Brain pericyte (primary cell): ENCODE measurements at regions not wholly inside any gene's neighbourhood (a gene's known extent, or its start where the extent isn't known, plus 50 kb on each side); places are given as distances from the start of the nearest gene placed in this dataset.
"Not testable (repeated sequence)": the region's sequence is repeated elsewhere in the genome, so short reads cannot be mapped to it uniquely, and the experiment has no call there.

Source experiments
- DNase-seq: peaks from one replicate; pipeline ENCODE4 v3.0.0-alpha.2; 2012; ENCODE audit warnings: low read depth, low spot score

DNA sequence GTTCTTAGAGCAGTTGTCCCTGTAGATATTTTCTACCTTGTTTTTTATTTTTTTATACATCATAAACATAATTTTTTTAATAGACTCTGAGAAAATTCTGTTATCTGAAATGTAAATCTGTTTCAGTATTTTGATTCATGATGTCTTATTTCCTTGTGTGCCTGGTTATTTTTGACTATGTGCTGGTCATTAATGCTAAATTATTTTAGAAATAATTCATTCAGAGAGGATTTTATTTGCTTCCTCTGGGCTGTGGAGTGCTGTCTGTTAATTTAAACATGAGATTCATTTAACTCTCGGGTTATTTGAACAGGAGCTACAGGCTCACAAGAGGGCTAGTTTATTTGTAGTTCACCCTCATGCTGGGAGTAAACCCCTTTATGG, 124.3 kb upstream of the PITX1 start:
- no peak for DNase-seq

GRCh38 chr5:135157421-135158313, 123.6 kb upstream of the PITX1 start:
- DNase-seq = no peak

DNA sequence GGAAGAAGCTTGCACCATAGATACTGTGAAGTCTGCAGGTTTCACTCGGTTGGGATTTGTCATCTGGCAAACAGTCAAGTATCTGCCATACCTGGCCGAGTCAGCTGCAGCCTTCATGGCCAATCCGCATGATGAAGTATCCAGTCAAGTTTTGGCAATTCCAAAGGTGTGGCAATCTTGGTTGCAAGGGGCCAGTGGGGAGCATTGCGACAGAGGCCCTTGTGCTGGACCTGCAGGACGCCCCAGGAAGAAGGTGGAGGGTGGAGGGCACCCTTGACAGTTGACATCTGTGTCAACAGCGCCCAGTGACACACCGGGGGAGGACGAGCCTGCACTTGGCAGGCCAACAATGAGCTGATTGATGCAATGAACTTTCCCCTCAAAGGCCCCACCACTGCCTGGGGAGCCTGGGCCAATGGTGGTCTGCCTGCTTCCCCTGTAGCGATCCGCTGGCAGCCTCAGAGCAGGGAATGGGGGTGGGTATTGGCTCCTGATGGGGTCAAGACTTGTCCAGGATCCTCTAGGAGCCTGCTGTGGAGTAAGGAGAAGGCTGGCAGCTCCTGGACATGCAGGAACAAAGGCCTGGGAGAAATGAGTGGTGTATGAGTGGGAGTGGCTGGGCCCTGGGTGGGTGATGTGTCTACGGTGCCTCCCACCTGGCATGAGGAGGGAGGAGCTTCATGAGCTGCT, 122.8 kb upstream of the PITX1 start:
- no peak for DNase-seq

DNA sequence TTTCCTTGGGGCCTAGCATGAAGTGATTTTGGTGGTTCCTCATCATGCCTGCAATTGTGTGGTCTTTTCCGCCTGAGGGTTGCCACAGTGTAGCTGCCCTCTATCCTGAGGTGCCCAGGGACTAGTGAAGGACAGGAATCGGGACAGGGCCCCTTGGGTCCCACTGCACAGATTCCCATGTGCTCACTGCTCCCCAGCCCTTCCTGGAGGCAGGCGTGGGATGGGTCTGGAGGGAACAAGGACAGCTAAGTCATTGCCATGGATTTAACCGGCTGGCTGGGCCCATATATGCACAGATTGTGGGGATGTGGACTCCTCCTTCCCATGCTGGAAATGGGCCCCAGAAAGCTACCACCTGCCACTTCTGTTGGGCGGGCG, 122.3 kb upstream of the PITX1 start:
- DNase-seq = no peak

- DNase-seq = no peak
Observed at GRCh38 chr5:135155616-135156214, 121.7 kb upstream of the PITX1 start.

GRCh38 chr5:135154961-135155360, 120.9 kb upstream of the PITX1 start:
- no peak for DNase-seq

- DNase-seq = no peak
Observed at GRCh38 chr5:135154197-135154596, 120.2 kb upstream of the PITX1 start.

- no peak for DNase-seq
Observed at GRCh38 chr5:135153661-135154060, 119.6 kb upstream of the PITX1 start.

GRCh38 chr5:135153259-135153658, 119.2 kb upstream of the PITX1 start:
- DNase-seq = no peak

DNA sequence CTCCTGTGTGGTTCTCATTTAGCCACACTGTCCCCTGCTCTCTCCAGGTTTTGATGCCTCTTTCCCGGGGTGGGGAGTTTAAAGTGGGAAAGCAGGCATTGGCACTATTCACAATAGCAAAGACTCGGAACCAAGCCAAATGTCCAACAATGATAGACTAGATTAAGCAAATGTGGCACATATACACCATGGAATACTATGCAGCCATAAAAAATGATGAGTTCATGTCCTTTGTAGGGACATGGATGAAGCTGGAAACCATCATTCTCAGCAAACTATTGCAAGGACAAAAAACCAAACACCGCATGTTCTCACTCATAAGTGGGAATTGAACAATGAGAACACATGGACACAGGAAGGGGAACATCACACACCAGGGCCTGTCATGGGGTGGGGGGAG, 117.6 kb upstream of the PITX1 start:
- DNase-seq = not testable (repeated sequence)

GRCh38 chr5:135151256-135151655, 117.2 kb upstream of the PITX1 start:
- DNase-seq = no peak

DNA sequence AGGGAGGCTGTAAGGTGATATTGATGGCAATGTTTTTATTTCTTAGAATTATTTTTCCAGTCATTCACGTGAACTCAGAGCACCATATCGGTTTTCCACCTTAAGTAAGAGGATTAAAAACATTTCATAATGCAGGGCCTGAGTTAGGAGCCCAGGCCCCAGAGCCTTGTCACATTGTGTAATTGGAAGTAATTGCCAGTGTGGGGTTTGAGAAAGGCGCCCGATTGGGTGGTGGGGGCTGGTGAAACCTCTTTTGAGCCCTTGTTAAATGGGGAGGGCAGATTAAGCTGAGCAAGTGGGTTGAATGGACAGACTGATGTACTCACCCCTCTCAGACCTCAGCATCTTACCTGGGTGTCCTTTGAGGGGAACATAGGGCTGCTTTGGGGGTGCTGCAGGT, 116.7 kb upstream of the PITX1 start:
- DNase-seq = no peak

DNA sequence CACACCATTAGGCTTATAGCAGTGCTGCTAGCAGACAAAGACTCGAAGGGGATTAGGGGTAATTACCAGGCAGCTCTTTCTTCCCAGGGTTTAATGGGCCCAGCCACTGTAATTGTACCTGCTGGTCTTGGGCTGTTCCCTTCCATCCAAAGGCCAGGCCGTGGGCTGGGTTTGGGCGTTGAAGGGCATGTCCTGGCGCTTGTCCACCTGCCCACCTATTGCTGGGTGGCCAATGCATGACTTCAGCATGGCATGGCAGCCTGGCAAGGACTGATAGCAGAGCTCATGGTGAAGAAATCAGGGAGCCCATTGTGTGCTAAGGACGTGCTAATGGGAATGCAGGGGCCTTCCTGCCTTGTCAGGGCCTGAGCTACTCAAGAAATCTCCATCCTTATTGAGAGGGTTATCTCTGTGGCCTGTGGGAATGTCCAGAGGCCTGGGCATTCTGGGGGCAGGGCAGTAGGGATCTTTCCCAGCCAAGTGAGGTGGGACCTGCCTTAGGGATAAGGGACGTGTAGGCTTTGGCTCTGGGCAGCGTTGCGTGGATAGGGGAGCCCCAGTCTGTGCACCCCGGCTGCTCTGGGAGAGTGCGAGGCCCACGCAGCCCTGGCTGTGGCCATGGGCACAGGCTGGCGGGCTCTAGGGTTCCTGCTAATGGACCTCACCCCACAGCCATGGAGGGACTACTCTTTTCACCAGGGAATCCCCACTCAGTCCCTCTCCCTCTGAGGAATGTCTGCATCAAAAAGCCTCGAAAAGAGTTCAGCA, 116.1 kb upstream of the PITX1 start:
- no peak for DNase-seq

- no peak for DNase-seq
Observed at GRCh38 chr5:135149229-135149955, 115.4 kb upstream of the PITX1 start.

DNA sequence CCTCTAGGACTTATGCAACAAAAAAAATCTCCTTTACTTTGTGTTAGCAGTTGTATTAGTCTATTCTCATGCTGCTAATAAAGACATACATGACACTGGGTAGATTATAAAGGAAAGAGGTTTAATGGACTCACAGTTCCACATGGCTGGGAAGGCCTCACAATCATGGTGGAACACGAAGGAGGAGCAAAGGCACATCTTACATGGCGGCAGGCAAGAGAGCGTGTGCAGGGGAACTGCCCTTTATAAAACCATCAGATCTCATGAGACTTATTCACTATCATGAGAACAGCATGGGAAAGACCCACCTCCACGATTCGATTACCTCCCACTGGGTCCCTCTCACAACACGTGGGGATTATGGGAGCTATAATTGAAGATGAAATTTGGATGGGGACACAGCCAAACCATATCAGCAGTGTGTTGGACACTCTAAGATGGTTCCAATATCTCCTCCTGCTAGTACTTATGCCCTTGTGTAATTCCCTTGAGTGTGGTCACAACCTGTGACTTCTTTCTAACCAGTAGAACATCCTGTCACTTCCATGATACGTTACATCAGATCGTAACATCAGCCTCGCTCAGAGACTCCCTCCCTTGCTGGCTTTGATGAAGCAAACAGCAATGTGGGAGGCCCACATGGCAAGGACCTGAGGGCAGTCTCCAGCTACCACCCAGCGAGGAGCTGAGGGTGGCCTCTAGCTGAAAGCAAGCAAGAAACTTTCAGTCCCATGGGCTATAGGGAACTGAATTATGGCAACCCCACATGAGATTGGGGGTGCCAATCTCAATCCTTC, 113.5 kb upstream of the PITX1 start:
- DNase-seq = no peak

GRCh38 chr5:135145985-135146384, 112.0 kb upstream of the PITX1 start:
- no peak for DNase-seq

- DNase-seq = not testable (repeated sequence)
Observed at GRCh38 chr5:135143682-135144081, 109.7 kb upstream of the PITX1 start.

DNA sequence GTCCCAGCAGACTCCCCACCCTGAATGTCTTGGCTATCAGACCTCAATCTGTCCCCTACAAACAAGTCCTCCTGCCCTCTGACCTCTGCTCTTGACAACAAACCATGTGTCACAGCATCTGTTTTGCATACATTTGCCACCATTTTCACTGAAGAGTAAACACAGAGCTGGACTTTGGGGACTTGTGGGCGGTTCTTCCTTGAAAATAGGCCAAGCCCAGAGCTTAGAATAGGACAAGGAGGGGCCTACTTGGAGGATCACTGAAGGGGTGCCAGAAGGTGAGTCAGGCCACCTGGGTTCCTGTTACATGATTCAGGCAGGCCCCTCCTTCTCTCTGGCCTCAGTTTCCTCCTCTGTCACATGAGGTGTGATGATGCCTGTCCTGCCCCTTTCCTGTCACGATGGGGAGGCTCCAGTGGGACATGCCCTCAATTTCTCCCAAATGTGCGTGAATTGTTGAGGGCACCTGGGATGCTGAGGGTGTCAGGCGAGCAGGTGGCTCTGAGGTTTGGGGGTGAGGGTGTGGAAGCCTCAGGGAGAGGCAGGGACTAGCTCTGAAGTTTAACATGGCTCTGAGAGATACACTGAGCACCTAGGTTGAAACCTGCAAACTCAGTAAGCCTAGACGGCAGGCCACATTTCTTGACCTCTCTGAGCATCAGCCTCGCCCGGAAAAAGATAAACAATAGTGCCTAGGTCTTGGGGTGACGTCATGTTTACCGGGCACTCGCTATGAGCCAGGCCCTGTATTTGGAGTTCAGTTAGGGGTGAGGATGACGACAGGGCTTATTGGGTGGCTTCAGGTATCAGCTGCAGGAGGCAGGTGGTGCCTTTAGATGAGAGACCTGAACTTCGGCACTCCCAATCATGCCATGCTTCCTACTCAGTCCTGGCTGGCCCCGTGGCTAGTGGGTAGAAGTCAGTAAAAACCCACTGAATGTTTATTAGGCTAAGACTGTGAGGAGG, 107.6 kb upstream of the PITX1 start:
- no peak for DNase-seq
